ENCODE measurements at regions not wholly inside any gene's neighbourhood (a gene's known extent, or its start where the extent isn't known, plus 50 kb on each side); places are given as distances from the start of the nearest gene placed in this dataset.
"Not testable (repeated sequence)": the region's sequence is repeated elsewhere in the genome, so short reads cannot be mapped to it uniquely, and the experiment has no call there.

GRCh38 chrX:2572740-2573139 lies 72.0 kb upstream of the DHRSX start:
- no peak for DNase-seq (ENCODE audit: low read depth in 2 of 2, low spot score in 1 of 2)

DNA sequence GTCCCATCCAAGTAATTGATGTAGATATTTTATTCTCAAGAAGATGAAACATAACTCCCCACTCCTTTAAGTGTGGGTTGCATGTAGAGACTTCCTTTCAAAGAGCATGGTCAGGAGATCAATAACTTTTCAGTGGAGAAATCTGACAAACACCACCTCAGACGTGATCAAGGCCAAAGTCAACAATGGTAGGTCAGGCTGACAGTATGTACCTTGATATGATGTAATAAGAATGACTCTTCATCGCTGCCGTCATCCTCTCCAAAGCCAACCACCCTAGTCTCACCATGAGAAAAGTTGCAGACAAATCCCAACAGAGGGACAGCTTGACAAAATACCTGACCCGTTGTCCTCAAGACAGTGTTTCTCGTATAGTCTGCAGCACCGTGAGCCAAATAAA lies 67.3 kb upstream of the DHRSX start:
- DNase-seq (ENCODE audit: low read depth in 2 of 2, low spot score in 1 of 2) = no peak

GRCh38 chrX:2566055-2566454 lies 65.3 kb upstream of the DHRSX start:
- no peak for DNase-seq (ENCODE audit: low read depth in 2 of 2, low spot score in 1 of 2)

GRCh38 chrX:2561456-2561855 lies 60.7 kb upstream of the DHRSX start:
- DNase-seq (ENCODE audit: low read depth in 2 of 2, low spot score in 1 of 2) = no peak

GRCh38 chrX:2559124-2559523 lies 58.3 kb upstream of the DHRSX start:
- DNase-seq (ENCODE audit: low read depth in 2 of 2, low spot score in 1 of 2) = no peak

GRCh38 chrX:2554891-2555290 lies 54.1 kb upstream of the DHRSX start:
- DNase-seq (ENCODE audit: low read depth in 2 of 2, low spot score in 1 of 2) = no peak

DNA sequence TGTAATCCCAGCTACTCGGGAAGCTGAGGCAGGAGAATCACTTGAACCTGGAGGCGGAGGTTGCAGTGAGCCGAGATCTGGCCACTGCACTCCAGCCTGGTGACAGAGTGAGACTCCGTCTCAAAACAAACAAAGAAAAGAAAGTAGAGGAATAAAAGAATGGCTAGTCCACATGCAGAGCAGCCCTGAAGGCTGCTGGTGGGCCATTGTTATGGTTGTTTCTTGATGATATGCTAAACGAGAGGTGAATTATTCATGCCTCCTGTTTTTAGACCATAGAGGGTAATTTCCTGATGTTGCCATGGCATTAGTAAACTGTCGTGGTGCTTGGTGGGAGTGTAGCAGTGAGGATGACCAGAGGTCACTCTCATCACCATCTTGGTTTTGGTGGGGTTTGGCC lies 53.3 kb upstream of the DHRSX start:
- DNase-seq (ENCODE audit: low read depth in 2 of 2, low spot score in 1 of 2) = not testable (repeated sequence)

DNA sequence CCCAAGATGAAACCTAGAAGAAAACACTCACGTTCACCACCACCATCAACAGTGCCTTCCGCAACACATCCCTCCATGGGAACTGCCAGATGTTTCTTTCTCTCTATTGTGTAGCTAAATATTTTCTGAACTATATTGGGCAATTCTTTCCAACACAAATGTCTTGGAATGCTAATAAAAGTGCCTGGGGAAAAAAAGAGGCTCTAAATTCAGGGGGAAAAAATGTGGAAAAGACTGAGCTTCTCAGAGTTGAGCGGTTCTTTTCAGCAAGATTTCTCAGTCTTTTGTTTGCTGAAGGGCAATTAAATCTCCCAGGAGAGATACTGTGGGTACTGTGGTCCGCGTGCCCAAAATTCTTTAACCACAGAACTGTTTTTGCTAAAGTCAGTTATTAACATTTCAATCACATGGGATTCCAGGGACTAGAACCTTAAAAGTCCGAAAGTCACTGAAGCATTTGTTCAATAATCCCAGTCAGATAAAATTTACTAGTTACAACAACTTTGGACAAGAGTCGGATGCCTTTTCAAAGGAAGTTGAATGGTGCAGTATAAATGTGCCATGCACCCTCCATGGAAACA lies 51.9 kb upstream of the DHRSX start:
- no peak for DNase-seq (ENCODE audit: low read depth in 2 of 2, low spot score in 1 of 2)

DNA sequence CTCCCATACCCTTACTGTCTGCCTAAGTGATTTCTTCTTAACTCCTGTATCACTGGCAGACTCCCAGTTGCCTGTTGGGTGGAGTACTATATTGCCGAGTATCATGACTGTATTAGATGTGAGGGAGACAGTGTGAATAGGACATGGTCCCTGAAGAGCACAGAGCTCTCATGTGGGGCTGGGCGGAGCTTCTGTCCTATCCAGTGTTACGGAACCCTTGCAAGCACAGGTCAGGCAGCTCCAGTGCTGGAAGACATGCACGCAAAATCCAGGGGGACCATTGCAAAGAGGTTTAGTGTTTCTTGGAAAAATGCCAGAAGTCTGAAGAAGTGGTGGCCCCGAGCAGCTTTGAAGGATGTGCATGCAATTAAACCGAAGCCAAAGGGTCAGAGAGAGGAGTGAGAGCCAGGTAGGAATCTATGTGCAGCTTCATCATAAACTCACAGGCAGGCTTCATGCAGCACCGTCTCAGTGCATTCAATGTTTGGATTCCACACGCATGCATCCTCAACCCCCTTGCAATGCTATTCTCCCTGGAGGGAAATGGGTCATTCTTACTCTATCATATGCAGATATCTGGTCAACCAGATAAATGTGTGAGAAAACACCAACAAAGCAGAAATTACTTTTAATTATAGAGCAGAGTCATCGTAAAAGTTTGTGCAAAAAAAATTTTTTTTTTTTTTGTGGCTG lies 49.7 kb upstream of the DHRSX start:
- DNase-seq (ENCODE audit: low read depth in 2 of 2, low spot score in 1 of 2) = no peak
